Psoas muscle (tissue), 7 donors: ENCODE measurements at regions not wholly inside any gene's neighbourhood (a gene's known extent, or its start where the extent isn't known, plus 50 kb on each side); places are given as distances from the start of the nearest gene placed in this dataset.

Experiments
- ATAC-seq, 4 donors: fragments of 200-7000 bp; cut with Tn5 transposase; one replicate each; pipeline ENCODE4 v1.9.1; 2020; ENCODE audit warnings: moderate library complexity in 3 of 4, mild to moderate bottlenecking in 2 of 4
- DNase-seq, 2 donors: peaks; one replicate each; pipeline ENCODE4 v3.0.0-alpha.2; 2020
- H3K27ac ChIP-seq: fragments of 200-600 bp; one replicate; pipeline ENCODE4 v1.8.0; 2022
- H3K27me3 ChIP-seq, 3 donors: fragments of 200-600 bp in 1 of 3; one replicate each; pipeline versions ENCODE4 v1.6.1 to v1.8.0; 2013 to 2022; ENCODE audit warnings: low read length in 2 of 3, mild to moderate bottlenecking in 2 of 3, moderate library complexity in 1 of 3; ENCODE audit not compliant: insufficient read depth in 3 of 3
- H3K36me3 ChIP-seq, 2 donors: fragments of 200-600 bp in 1 of 2; one replicate each; pipeline versions ENCODE4 v1.6.1 to v1.8.0; 2013 to 2022; ENCODE audit warnings: low read depth in 1 of 2, mild to moderate bottlenecking in 1 of 2, moderate library complexity in 1 of 2; ENCODE audit not compliant: insufficient read depth in 1 of 2
- H3K4me1 ChIP-seq: fragments of 200-600 bp; one replicate; pipeline ENCODE4 v1.8.0; 2022
- H3K4me3 ChIP-seq: fragments of 200-600 bp; one replicate; pipeline ENCODE4 v1.8.0; 2022; ENCODE audit warnings: mild to moderate bottlenecking
- H3K9me3 ChIP-seq: fragments of 200-600 bp; one replicate; pipeline ENCODE4 v1.8.0; 2022
- CTCF ChIP-seq: fragments of 200-600 bp; IDR thresholded peaks from one replicate; pipeline ENCODE4 v1.8.0; 2022; ENCODE audit warnings: antibody characterized with exemption
- WGBS, 3 donors: extraction: QIAGEN DNeasy Blood & Tissue Kit; methylation state at CpG; one replicate each; pipeline versions ENCODE4 v1.1.6 to v1.1.7; 2013; 5-methylcytosine and 5-hydroxymethylcytosine counted together
- intact Hi-C, 2 donors: fragments of 100-400 bp; cut with DNase I; formaldehyde crosslinking; loops; one replicate each; pipeline versions ENCODE4 v1.11.0 to v1.14.2; 2022
- donor health status: healthy with polysubstance abuse.
- donor health status: DM: no; HTN: no; CAD: no; lungs with moderate emphysema.
- donor health status: Bipolar disorder and iron deficiency.
- donor health status: healthy.
- donor health status: DM: yes; HTN: yes; CAD: no.
- donor health status: DM: no; HTN: no; CAD: no.
- donor health status: DM: yes; HTN: yes; CAD: no.

- ATAC-seq: no peak
These were observed 293.7 kb downstream of the BTG1 start for GRCh38 chr12:91851741-91852477.

GRCh38 chr12:91846466-91847055, 299.1 kb downstream of the BTG1 start:
- TF ChIP-seq CTCF: no peak
- intact Hi-C loops: no loop called here
- Histone ChIP-seq H3K4me3 (no peak overlapping the region), H3K27ac (no peak overlapping the region), H3K4me1 (no peaks in the 10 kb centered on the region), H3K36me3 (no peaks in the 10 kb centered on the region), H3K27me3 (no peaks in the 10 kb centered on the region), H3K9me3 (no peaks in the 10 kb centered on the region)
- 35 to 64% (median 37%) methylated on average over 1 of the region's 1 CpG for WGBS, 3 donors
- ATAC-seq (no peak), DNase-seq (no peak)

More at GRCh38 chr12:91851741-91852477, 293.7 kb downstream of the BTG1 start:
- Histone ChIP-seq H3K9me3 (no peaks in the 10 kb centered on the region), H3K36me3 (no peaks in the 10 kb centered on the region), H3K27ac (no peak overlapping the region), H3K4me1 (no peaks in the 10 kb centered on the region), H3K4me3 (no peak overlapping the region), H3K27me3 (no peaks in the 10 kb centered on the region)
- no peak for DNase-seq
- intact Hi-C loops: no loop called here
- no peak for TF ChIP-seq CTCF

GRCh38 chr12:91845365-91845764, 300.3 kb downstream of the BTG1 start:
- H3K27me3 ChIP-seq: no peaks in the 10 kb centered on the region
- intact Hi-C loops: no loop called here
- no peak overlapping the region for H3K27ac ChIP-seq
- DNase-seq: no peak
- H3K9me3 ChIP-seq: no peaks in the 10 kb centered on the region
- WGBS, 3 donors: 84 to 93% (median 88%) methylated on average over 1 of the region's 1 CpG
- no peak overlapping the region for H3K4me3 ChIP-seq
- ATAC-seq: no peak
- no peak for TF ChIP-seq CTCF
- no peaks in the 10 kb centered on the region for H3K4me1 ChIP-seq
- H3K36me3 ChIP-seq: no peaks in the 10 kb centered on the region

- no peak for TF ChIP-seq CTCF
- Histone ChIP-seq H3K4me1 (no peaks in the 10 kb centered on the region), H3K36me3 (no peaks in the 10 kb centered on the region), H3K27me3 (no peaks in the 10 kb centered on the region), H3K27ac (no peak overlapping the region), H3K9me3 (no peaks in the 10 kb centered on the region), H3K4me3 (no peak overlapping the region)
- ATAC-seq: no peak
- no peak for DNase-seq
- intact Hi-C loops: no loop called here
These were observed 303.8 kb downstream of the BTG1 start for GRCh38 chr12:91841822-91842221.

- intact Hi-C loops: no loop called here
- Histone ChIP-seq H3K27ac (no peak overlapping the region), H3K9me3 (no peaks in the 10 kb centered on the region), H3K4me3 (no peak overlapping the region), H3K4me1 (no peaks in the 10 kb centered on the region), H3K27me3 (no peaks in the 10 kb centered on the region), H3K36me3 (no peaks in the 10 kb centered on the region)
- no peak for DNase-seq
- 95 to 100% (median 99%) methylated on average over 1 of the region's 1 CpG for WGBS, 3 donors
- TF ChIP-seq CTCF: no peak
- no peak for ATAC-seq
These were observed 308.9 kb downstream of the BTG1 start for GRCh38 chr12:91836696-91837095.
